OCI-LY1 (cell line): ENCODE measurements at regions not wholly inside any gene's neighbourhood (a gene's known extent, or its start where the extent isn't known, plus 50 kb on each side); places are given as distances from the start of the nearest gene placed in this dataset.

ENCODE experiments used
- H2AFZ ChIP-seq: fragments of 200-600 bp; sonication (generic), shearing (Covaris generic); 2 replicates; pipeline ENCODE4 v1.6.0; 2014; ENCODE audit warnings: antibody characterized with exemption, mild to moderate bottlenecking, low read length
- H3F3A ChIP-seq: fragments of 200-600 bp; sonication (generic), shearing (Covaris generic); 2 replicates; pipeline ENCODE4 v1.6.0; 2014; ENCODE audit warnings: mild to moderate bottlenecking, antibody characterized with exemption, low read length, moderate library complexity; ENCODE audit not compliant: insufficient read depth
- H3K27ac ChIP-seq: fragments of 200-600 bp; sonication (generic); 2 replicates; pipeline ENCODE4 v1.5.1; 2014; ENCODE audit warnings: low read length, mixed run types, mild to moderate bottlenecking, low read depth; ENCODE audit not compliant: poor library complexity, severe bottlenecking
- H3K27me3 ChIP-seq: fragments of 200-600 bp; sonication (generic); 2 replicates; pipeline ENCODE4 v1.6.0; 2014; ENCODE audit warnings: antibody characterized with exemption, mild to moderate bottlenecking, low read length, moderate library complexity; ENCODE audit not compliant: insufficient read depth
- H3K36me3 ChIP-seq: fragments of 200-600 bp; sonication (generic); 2 replicates; pipeline ENCODE4 v1.6.1; 2014; ENCODE audit warnings: mild to moderate bottlenecking, antibody characterized with exemption, low read length, moderate library complexity, mixed read lengths; ENCODE audit not compliant: insufficient read depth
- H3K4me1 ChIP-seq: fragments of 200-600 bp; sonication (generic); 2 replicates; pipeline ENCODE4 v1.5.1; 2014; ENCODE audit warnings: mild to moderate bottlenecking, low read length, moderate library complexity; ENCODE audit not compliant: insufficient read depth, severe bottlenecking
- H3K4me2 ChIP-seq: fragments of 200-600 bp; sonication (generic), shearing (Covaris generic); 2 replicates; pipeline ENCODE4 v1.6.1; 2014; ENCODE audit warnings: low read length
- H3K4me3 ChIP-seq: fragments of 200-600 bp; sonication (generic); 2 replicates; pipeline ENCODE4 v1.5.1; 2014; ENCODE audit warnings: low read length, low read depth, mild to moderate bottlenecking, mixed read lengths; ENCODE audit not compliant: poor library complexity, severe bottlenecking
- H3K79me2 ChIP-seq: fragments of 200-600 bp; shearing (Covaris generic); 2 replicates; pipeline ENCODE4 v1.6.1; 2016; ENCODE audit warnings: mixed run types, low read length, mixed read lengths; ENCODE audit not compliant: insufficient read depth
- H3K9ac ChIP-seq: fragments of 200-600 bp; sonication (generic), shearing (Covaris generic); 2 replicates; pipeline ENCODE4 v1.6.1; 2014; ENCODE audit warnings: mild to moderate bottlenecking, low read length, mixed read lengths
- H3K9me2 ChIP-seq: fragments of 200-600 bp; sonication (generic), shearing (Covaris generic); 2 replicates; pipeline ENCODE4 v1.6.1; 2014; ENCODE audit warnings: low read depth, mild to moderate bottlenecking, low read length, mixed read lengths
- H3K9me3 ChIP-seq: fragments of 200-600 bp; shearing (Covaris generic); 2 replicates; pipeline ENCODE4 v1.6.1; 2014; ENCODE audit warnings: low read length, mixed read lengths
- H4K20me1 ChIP-seq: fragments of 200-600 bp; sonication (generic), shearing (Covaris generic); 2 replicates; pipeline ENCODE4 v1.6.0; 2016; ENCODE audit warnings: mild to moderate bottlenecking, low read length; ENCODE audit not compliant: insufficient read depth
- EZH2 ChIP-seq: fragments of 200-600 bp; sonication (generic), shearing (Covaris generic); IDR thresholded peaks from 2 replicates; pipeline ENCODE4 v1.8.0; 2017; ENCODE audit warnings: borderline replicate concordance, mixed run types, mild to moderate bottlenecking, antibody characterized with exemption, low read length, moderate library complexity, mixed read lengths
- TF ChIP-seq, protein P1 (sequence below): fragments of 200-600 bp; sonication (generic), shearing (Covaris generic); IDR thresholded peaks from 2 replicates; pipeline ENCODE4 v1.5.1; 2017; ENCODE audit warnings: mild to moderate bottlenecking, antibody characterized with exemption, low read length, moderate library complexity, mixed read lengths

GRCh38 chr13:76314495-76314894 is 571.7 kb downstream of the KCTD12 start:
- Histone ChIP-seq H3K27me3 (no peaks in the 10 kb centered on the region), H2AFZ (no peak overlapping the region)

DNA sequence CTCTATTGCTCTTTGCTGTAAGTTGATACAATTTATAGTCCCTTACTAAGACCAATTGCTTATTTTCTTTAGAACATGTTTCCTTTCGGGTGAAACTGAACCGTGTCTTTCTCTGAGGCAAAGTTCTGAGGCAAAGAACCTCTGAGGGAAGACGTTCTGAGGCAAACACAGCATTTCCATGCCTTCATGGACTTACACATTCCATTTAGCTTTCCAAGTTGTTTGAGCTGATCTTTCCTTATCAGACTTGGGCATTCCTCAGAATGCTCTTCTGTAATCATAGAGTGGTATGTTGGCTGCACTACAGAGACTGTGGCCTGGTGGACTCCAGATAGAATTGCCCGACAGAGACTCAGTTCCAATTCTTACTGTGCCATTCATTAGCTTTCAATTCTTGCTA is 579.1 kb downstream of the KCTD12 start:
- Histone ChIP-seq H3K9me3 (no peaks in the 10 kb centered on the region), H3K27ac (no peak overlapping the region), H3K9me2 (no peaks in the 10 kb centered on the region), H2AFZ (no peak overlapping the region), H3F3A (no peaks in the 10 kb centered on the region), H3K4me3 (no peak overlapping the region), H3K4me2 (no peak overlapping the region), H3K9ac (no peak overlapping the region), H3K36me3 (no peaks in the 10 kb centered on the region), H4K20me1 (no peaks in the 10 kb centered on the region), H3K27me3 (no peaks in the 10 kb centered on the region), H3K79me2 (no peaks in the 10 kb centered on the region), H3K4me1 (no peaks in the 10 kb centered on the region)
- no peak for TF ChIP-seq EZH2
- TF ChIP-seq, protein P1, sequence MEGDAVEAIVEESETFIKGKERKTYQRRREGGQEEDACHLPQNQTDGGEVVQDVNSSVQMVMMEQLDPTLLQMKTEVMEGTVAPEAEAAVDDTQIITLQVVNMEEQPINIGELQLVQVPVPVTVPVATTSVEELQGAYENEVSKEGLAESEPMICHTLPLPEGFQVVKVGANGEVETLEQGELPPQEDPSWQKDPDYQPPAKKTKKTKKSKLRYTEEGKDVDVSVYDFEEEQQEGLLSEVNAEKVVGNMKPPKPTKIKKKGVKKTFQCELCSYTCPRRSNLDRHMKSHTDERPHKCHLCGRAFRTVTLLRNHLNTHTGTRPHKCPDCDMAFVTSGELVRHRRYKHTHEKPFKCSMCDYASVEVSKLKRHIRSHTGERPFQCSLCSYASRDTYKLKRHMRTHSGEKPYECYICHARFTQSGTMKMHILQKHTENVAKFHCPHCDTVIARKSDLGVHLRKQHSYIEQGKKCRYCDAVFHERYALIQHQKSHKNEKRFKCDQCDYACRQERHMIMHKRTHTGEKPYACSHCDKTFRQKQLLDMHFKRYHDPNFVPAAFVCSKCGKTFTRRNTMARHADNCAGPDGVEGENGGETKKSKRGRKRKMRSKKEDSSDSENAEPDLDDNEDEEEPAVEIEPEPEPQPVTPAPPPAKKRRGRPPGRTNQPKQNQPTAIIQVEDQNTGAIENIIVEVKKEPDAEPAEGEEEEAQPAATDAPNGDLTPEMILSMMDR: no peak

More at GRCh38 chr13:76314495-76314894, 571.7 kb downstream of the KCTD12 start:
- Histone ChIP-seq H3K27ac (no peak overlapping the region), H3K4me3 (no peak overlapping the region), H3K9me3 (no peaks in the 10 kb centered on the region), H4K20me1 (no peaks in the 10 kb centered on the region), H3K79me2 (no peaks in the 10 kb centered on the region), H3K9ac (no peak overlapping the region), H3K4me1 (no peaks in the 10 kb centered on the region), H3K36me3 (no peaks in the 10 kb centered on the region), H3K9me2 (no peaks in the 10 kb centered on the region), H3K4me2 (no peak overlapping the region), H3F3A (no peaks in the 10 kb centered on the region)
- TF ChIP-seq, protein P1: no peak
- no peak for TF ChIP-seq EZH2

DNA sequence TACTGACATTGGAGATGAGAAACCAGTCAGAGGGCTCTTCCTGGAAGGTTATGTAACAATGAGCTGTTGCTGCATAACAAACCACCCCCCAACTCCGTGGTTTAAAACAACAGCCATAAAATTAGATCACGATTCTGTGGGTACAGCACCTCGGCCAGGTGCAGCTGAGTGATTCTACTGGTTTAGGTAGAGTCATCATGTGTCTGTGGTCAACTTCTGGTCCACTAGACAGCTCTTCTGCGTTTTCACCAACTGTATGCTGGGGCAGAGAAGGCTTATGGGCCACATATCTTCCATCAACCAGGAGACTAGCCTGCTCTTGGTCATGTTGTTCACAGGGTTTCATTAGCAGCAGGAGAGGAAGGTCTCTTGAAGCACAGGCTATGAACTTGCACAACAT is 585.5 kb downstream of the KCTD12 start:
- Histone ChIP-seq H3K9me2 (no peaks in the 10 kb centered on the region), H4K20me1 (no peaks in the 10 kb centered on the region), H3K4me3 (no peak overlapping the region), H3K4me2 (no peak overlapping the region), H2AFZ (no peak overlapping the region), H3K4me1 (no peaks in the 10 kb centered on the region), H3K27ac (no peak overlapping the region), H3K27me3 (no peaks in the 10 kb centered on the region), H3F3A (no peaks in the 10 kb centered on the region), H3K79me2 (no peaks in the 10 kb centered on the region), H3K9me3 (no peaks in the 10 kb centered on the region), H3K9ac (no peak overlapping the region), H3K36me3 (no peaks in the 10 kb centered on the region)
- TF ChIP-seq EZH2: no peak
- TF ChIP-seq, protein P1: no peak
